GM18951 (cell line): ENCODE measurements at regions not wholly inside any gene's neighbourhood (a gene's known extent, or its start where the extent isn't known, plus 50 kb on each side); places are given as distances from the start of the nearest gene placed in this dataset.

Experiments used
- POLR2A ChIP-seq: IDR thresholded peaks from 4 replicates; pipeline ENCODE4 v1.6.1; 2011; ENCODE audit warnings: mild to moderate bottlenecking; ENCODE audit not compliant: insufficient read length, insufficient read depth; ENCODE audit errors: extremely low read depth
- in situ Hi-C: fragments of 300-500 bp; cut with MboI; formaldehyde crosslinking; loops from one replicate; pipeline ENCODE4 v1.12.0; 2022; ENCODE audit warnings: low sequenced_read_pairs, mixed read lengths, inconsistent platforms; ENCODE audit not compliant: unreplicated experiment

DNA sequence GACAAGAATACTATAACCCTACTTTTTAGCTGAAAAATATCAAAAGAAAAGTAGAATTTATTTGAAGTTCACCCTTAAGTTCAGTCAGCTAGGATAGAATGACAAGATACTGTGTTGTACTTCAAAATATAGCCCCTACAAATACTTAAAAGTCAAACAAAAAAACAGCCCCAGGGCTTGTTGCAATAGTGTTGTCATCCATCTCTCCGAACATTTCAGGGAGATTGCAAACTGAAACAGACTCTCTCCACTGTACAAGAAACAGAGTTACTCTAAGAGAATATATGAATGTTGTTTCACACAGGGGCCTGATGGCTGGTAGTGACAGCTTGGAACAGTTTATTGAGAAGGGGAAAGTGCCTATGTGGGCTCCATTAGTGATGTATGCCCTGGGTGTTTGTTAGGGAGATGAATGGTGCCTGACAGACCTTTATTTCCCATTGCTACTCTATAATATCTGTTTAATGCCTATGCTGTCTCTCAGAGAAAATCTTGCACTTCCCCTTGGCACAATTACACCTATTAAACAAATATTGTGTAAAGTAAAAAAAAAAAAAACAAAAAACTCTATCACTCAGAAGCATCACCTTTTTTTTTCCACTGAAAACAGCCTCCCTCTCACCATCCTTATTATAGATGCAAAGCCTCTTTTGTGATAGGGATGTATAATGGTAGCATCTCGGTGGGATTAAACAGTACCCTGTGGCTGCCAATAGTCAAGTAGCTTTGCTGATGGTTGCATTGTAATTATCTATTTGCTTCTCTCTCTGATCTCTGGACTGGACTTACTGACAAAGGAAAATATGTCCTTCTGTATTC lies 506.3 kb upstream of the LUZP2 start:
- no peak for TF ChIP-seq POLR2A
- in situ Hi-C loops, result no loop called here

DNA sequence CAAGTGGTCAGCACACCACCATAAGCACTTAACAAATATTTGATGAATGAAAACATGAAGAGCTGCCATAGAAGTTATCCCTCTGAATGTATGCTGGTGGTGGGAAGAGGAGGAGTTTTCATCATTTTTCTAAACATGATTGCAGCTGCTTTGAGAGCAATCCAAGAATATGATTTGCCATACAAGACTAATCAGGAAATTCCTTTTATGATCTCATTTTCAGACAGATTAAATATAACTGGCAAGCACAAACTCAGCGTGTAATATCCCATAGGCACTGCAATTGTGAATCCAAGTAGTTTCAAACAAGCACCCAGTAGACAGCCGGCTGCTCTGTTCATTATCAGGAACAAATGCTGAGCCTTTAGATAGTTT lies 505.7 kb upstream of the LUZP2 start:
- in situ Hi-C loops, result no loop called here

DNA sequence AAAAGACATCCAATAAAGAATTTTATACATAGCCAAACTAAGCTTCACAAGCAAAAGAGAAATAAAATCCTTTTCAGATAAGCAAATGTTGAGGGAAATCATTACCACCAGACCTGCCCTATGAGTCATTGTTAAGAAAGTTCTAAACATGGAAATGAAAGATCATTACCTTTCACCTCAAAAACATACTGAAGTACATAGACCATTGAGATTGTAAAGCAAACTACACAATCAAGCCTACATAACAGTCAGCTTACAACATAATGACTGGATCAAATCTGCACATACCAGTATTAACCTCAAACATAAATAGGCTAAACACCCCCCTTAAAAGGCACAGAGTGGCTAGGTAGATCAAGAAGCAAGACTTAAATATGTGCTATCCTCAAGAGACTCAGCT lies 501.0 kb upstream of the LUZP2 start:
- in situ Hi-C loops, result no loop called here
- TF ChIP-seq POLR2A, result no peak

More for the DNA sequence above, 505.7 kb upstream of the LUZP2 start:
- TF ChIP-seq POLR2A, result no peak

DNA sequence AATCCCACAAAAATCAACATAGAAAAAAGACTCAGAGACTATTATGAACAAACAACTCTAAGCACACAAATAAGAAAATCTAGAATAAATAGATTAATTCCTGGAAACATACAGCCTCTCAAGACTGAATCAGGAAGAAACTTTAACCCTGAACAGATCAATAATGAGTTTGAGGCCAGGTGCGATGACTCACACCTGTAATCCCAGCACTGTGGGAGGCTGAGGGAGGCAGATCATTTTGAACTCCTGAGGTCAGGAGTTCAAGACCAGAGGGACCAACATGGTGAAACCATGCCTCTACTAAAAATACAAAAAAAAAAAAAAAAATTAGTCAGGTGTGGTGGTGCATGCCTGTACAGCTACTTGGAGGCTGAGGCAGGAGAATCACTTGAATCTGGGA lies 499.5 kb upstream of the LUZP2 start:
- TF ChIP-seq POLR2A, result no peak
- in situ Hi-C loops, result no loop called here

DNA sequence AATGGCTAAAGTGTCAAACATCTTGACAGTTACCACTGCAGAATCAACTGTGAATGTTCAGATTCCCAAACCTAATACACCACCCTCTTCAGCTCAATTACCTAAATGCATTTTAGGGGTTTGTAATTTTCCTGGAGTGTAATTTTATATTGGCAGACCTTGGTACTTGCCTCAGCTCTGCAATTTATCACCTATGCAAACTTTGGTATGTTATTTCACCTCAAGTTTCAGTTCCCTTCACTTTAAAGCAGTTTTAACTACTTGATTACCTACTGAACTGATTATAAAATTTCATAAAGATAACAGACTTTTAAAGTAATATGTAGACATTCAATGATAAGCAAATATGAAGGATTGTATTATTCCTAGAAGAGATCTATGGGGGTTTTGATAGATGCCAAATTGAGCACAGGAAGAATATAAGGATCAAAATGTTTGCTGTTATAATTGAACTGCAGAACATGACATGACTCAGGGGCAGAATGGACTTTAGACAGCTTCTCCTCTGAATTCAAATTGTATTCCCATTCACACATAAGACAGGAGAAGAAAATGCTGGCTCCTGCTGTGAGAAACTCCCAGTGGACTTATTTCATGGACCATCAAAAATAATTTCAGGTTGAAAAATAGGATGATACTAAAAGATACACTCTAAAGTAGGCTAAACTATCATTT lies 491.5 kb upstream of the LUZP2 start:
- no peak for TF ChIP-seq POLR2A
- in situ Hi-C loops, result no loop called here

DNA sequence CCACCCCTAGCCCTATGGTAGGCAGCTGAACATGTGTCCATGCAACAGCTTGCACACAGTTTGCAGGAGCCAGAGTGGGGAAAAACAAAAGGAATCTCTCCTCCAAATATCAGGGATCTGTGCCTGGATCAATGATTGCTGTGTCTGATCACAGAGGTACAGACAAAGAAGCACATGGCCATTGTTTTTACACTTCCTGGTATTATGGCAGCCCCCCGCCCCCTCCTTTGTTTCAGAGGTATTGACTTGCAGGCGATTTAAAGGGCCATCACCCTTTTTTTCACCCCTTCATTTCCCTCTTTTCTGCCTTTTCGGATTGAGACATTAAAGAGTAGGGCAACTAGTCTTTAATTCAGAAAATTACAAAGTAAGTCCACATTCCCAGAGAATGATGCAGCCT lies 453.0 kb upstream of the LUZP2 start:
- TF ChIP-seq POLR2A, result no peak
- in situ Hi-C loops, result no loop called here

DNA sequence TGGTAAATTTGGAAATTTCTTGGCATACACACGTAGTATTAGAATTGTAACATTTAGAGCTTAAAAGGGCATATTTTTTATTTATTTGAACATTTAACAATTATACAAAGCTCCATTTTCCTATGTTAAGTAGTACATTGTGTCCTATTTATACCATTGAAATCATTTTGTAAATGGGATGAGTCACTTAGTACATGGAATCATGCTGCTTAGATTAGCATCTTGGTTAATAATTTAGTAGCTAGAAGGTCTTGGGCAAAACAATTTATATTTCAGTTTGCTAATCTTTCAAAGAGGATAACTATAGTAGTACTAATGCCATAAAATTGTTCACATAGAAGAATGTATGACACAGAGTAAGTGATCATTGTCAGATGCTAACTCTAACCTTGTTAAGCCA lies 450.1 kb upstream of the LUZP2 start:
- in situ Hi-C loops, result no loop called here

DNA sequence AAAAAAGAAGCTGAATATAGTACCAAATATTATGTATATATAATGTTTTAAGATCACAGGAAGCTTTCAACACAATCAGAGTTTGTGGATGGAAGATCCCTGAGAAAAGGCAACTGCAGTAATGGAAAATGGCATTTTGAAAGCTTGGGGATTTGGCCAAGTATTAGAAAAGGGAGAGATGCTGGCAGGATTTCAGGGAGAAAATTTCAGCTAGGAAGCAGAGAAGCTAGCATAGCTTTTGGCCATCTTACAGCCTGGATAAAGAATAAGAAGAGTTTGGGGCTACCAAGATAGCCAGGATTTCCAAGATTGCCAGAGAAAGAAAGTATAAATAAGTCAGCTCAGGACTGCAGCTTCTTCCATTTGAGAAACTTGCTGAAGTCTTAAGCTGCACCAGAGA lies 440.8 kb upstream of the LUZP2 start:
- in situ Hi-C loops, result no loop called here
- TF ChIP-seq POLR2A, result no peak

More for the DNA sequence above, 450.1 kb upstream of the LUZP2 start:
- TF ChIP-seq POLR2A, result no peak

DNA sequence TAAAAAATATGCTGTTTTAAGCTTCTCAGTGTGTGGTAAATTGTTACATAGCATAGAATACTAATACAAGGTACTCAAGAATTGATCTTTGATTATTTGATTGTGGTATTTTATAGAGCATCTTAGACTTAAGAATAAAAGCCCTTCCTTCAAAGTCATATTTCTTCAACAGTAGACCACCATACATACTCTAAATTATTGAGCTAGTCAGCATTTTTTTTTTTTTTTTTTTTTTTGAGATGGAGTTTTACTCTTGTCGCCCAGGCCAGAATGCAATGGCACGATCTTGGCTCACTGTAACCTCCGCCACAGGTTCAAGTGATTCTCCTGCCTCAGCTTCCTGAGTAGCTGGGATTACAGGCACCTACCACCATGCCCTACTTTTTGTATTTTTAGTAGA lies 436.7 kb upstream of the LUZP2 start:
- TF ChIP-seq POLR2A, result no peak
- in situ Hi-C loops, result no loop called here

DNA sequence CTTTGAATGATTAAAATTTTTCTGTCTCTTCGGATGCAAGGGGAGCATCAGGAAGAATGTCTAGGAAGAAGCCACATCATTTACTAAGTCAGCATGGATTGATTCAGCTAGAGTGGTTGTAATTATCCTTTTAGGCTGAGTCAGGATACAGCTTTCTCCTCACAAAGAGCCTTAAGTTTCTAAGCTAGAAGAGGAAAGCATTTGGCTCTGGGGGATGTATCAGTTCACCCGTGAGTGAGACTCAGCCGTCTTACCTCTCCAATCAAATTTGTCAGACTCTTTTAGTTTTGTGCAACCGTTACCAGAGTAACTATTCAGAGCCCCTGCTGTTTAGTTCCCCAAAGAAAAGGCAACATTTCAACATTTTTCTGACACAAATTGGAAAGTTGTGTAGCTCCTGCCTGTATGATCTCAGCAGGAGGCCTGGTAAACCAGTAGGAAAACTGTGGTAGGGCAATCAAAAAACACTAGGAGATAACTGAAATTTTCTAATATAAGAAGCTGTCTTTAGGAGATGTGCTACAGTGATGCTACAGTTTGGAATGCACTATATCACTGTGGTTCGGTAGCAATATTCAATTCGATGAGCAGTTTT lies 432.4 kb upstream of the LUZP2 start:
- in situ Hi-C loops, result no loop called here
- TF ChIP-seq POLR2A, result no peak

DNA sequence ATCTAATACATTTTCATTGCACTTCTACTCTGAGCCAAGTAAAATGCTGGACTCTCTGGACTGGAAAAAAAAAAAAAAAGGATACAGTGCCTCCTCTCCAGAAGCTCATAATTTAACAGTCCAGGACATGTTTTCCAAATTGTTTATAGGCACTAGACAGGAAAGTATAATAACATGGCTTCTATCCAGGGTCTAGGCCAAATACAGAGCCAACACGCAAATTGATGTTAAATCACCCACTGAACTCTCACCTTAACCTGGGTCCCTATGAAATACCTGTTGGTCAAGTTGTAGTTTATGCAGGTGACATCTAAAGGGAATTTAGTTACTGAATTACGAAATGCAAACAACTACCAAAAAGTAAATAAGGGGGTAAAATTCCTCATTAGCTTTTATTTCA lies 428.7 kb upstream of the LUZP2 start:
- no peak for TF ChIP-seq POLR2A
- in situ Hi-C loops, result no loop called here

DNA sequence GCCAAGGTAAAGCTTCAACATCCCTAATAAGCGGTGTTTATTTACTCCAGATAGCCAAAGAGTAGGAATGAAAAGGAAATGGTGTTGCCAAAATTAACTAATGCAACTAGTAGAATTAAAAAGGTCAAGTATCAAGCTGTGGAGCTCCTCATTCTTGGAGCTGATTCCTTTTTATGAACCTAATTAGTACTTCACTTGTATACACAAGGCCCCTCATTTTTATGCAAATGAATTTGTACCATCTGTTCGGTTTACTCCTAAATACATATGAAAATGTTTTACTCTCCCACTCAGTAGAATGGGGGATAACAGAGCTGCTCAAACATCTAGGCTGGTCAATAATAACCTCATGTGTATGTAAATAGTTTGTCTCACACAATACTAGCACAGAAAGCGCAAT lies 426.4 kb upstream of the LUZP2 start:
- TF ChIP-seq POLR2A, result no peak
- in situ Hi-C loops, result no loop called here

DNA sequence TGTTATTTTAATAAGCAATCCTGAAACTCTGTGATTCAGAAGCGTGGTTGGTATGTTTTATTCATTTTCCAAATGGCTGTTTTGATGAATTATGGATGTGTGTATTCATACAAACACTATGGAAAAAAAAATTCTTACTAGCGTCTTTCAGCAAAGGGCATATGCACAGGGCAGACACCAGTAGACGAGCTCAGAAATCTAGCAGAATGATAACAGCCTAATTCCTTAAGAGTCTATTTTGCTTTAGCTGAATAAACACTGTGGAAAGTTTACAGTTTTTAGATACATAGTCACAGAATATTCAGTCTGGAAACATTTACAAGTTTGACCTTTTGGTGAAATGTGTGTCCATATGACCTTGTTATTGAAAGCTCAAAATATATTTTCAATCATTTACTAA lies 418.8 kb upstream of the LUZP2 start:
- TF ChIP-seq POLR2A, result no peak
- in situ Hi-C loops, result no loop called here

DNA sequence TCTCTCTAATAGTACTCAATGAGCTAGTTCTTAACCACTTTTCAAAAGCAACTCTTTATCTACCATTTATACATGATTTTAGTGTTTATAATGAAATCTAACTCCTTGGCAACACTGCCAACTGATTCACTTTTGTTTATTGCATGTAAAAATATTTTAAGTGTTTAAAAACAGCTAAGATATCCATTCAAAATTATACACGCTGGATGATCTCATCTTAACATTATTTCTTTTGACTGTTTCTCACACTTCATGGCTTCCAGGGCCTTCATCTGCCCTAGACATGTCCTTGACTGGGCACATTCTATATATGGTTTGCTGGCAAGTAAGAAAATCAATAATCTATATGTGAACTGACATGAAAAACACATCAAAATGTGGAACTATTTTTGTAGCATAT lies 414.6 kb upstream of the LUZP2 start:
- in situ Hi-C loops, result no loop called here
- no peak for TF ChIP-seq POLR2A
